GM12878 (cell line): ENCODE measurements at regions not wholly inside any gene's neighbourhood (a gene's known extent, or its start where the extent isn't known, plus 50 kb on each side); places are given as distances from the start of the nearest gene placed in this dataset.

ENCODE experiments used
- ATAC-seq: fragments of 200-7000 bp; cut with Tn5 transposase; 3 replicates; pipeline ENCODE4 v1.9.1; 2020; ENCODE audit warnings: mild to moderate bottlenecking, moderate library complexity
- BruUV-seq: library from RNA; stranded (reverse); fragments of 400-500 nt; replicated peaks from 2 replicates; lab custom pipeline; 2021; lab: Mats Ljungman, UMichigan
- CTCF ChIA-PET: fragments of 300-600 bp; sonication (Branson Sonifier 250); formaldehyde crosslinking; extraction: SDS; loops from one replicate; lab custom pipeline; 2021; ENCODE audit warnings: inconsistent platforms; lab: Yijun Ruan, JAX
- POLR2A ChIA-PET: fragments of 350-600 bp; formaldehyde crosslinking; extraction: SDS; loops from one replicate; lab custom pipeline; 2021; ENCODE audit warnings: inconsistent platforms; lab: Charles Lee
- RAD21 ChIA-PET: fragments of 300-600 bp; sonication (Branson Sonifier 250); formaldehyde crosslinking; loops from one replicate; lab custom pipeline; 2023; ENCODE audit warnings: antibody characterized with exemption; ENCODE audit not compliant: unreplicated experiment; lab: Charles Lee
- SMC1A ChIA-PET: fragments of 300-600 bp; sonication (Branson Sonifier 250); formaldehyde crosslinking; loops from one replicate; lab custom pipeline; 2023; ENCODE audit not compliant: unreplicated experiment, uncharacterized antibody; lab: Charles Lee
- DNase-seq: peaks from one replicate; pipeline ENCODE4 v3.0.0-alpha.2; 2011; ENCODE audit warnings: low read depth, low spot score
- FAIRE-seq: peaks from 3 replicates; lab custom pipeline; 2011; peaks lifted over from hg19 to GRCh38; lab: Jason Lieb, UNC
- H2AFZ ChIP-seq: 2 replicates; pipeline ENCODE4 v1.6.0; 2011; ENCODE audit warnings: low read depth, low read length, control low read depth; ENCODE audit not compliant: control insufficient read depth
- H3K27ac ChIP-seq: 2 replicates; pipeline ENCODE4 v1.5.1; 2011; ENCODE audit warnings: control low read depth; ENCODE audit not compliant: control insufficient read depth, insufficient read depth
- H3K27me3 ChIP-seq, 2 experiments: replicated peaks in 1 of 2; 2 replicates each; pipeline versions ENCODE4 v1.6.0 to v1.6.1; 2011; ENCODE audit warnings: low read length in 1 of 2; ENCODE audit not compliant: control insufficient read depth in 2 of 2, insufficient read depth in 2 of 2
- H3K36me3 ChIP-seq, 2 experiments: 2 replicates each; pipeline ENCODE4 v1.5.1; 2011; ENCODE audit warnings: low read length in 1 of 2; ENCODE audit not compliant: control insufficient read depth in 2 of 2, insufficient read depth in 2 of 2
- H3K4me1 ChIP-seq: 2 replicates; pipeline ENCODE4 v1.6.1; 2011; ENCODE audit warnings: mild to moderate bottlenecking, low read length, moderate library complexity, mixed read lengths; ENCODE audit not compliant: control insufficient read depth, insufficient read depth
- H3K4me2 ChIP-seq: 2 replicates; pipeline ENCODE4 v1.6.0; 2011; ENCODE audit warnings: control low read depth; ENCODE audit not compliant: control insufficient read depth, insufficient read depth
- H3K4me3 ChIP-seq: fragments of 200-600 bp; sonication (generic); 2 replicates; pipeline ENCODE4 v1.5.1; 2016
- H3K79me2 ChIP-seq: 2 replicates; pipeline ENCODE4 v1.6.0; 2011; ENCODE audit warnings: low read length; ENCODE audit not compliant: control insufficient read depth, insufficient read depth
- H3K9ac ChIP-seq: 2 replicates; pipeline ENCODE4 v1.8.0; 2011; ENCODE audit warnings: low read length, control low read depth, mixed read lengths; ENCODE audit not compliant: control insufficient read depth, insufficient read depth
- H3K9me3 ChIP-seq: replicated peaks from 3 replicates; pipeline ENCODE4 v1.5.1; 2011; ENCODE audit warnings: mild to moderate bottlenecking, low read length; ENCODE audit not compliant: control insufficient read depth, insufficient read depth
- H4K20me1 ChIP-seq: 2 replicates; pipeline ENCODE4 v1.6.0; 2011; ENCODE audit not compliant: control insufficient read depth, insufficient read depth
- ATF3 ChIP-seq: IDR thresholded peaks from 2 replicates; pipeline ENCODE4 v1.6.1; 2011; ENCODE audit warnings: low read depth, mild to moderate bottlenecking, low read length, moderate library complexity, borderline replicate concordance; ENCODE audit errors: extremely low read depth
- E2F8 ChIP-seq: fragments of 450-650 bp; IDR thresholded peaks from 2 replicates; pipeline ENCODE4 v1.6.1; 2018; ENCODE audit warnings: mild to moderate bottlenecking, low read depth, moderate library complexity; ENCODE audit not compliant: partially characterized antibody
- JUNB ChIP-seq: IDR thresholded peaks from 2 replicates; pipeline ENCODE4 v1.6.1; 2016; ENCODE audit warnings: antibody characterized with exemption, mild to moderate bottlenecking
- NFIC ChIP-seq: IDR thresholded peaks from 2 replicates; pipeline ENCODE4 v1.6.1; 2012; ENCODE audit warnings: low read depth, mild to moderate bottlenecking, inconsistent platforms, low read length, moderate library complexity
- RELA ChIP-seq: fragments of 450-650 bp; IDR thresholded peaks from 2 replicates; pipeline ENCODE4 v1.8.0; 2014; ENCODE audit warnings: borderline replicate concordance; ENCODE audit not compliant: partially characterized antibody
- SP1 ChIP-seq: IDR thresholded peaks from one replicate; pipeline ENCODE4 v1.6.1; 2011; ENCODE audit warnings: low read depth, low read length
- STAT3 ChIP-seq: IDR thresholded peaks from 2 replicates; pipeline ENCODE4 v1.6.1; 2011; ENCODE audit warnings: low read depth, low read length, improper control_type of control experiment
- YY1 ChIP-seq: IDR thresholded peaks from 2 replicates; pipeline ENCODE4 v1.6.1; 2011; ENCODE audit warnings: low read depth, mild to moderate bottlenecking, low read length
- WGBS: methylation state at CpG from one replicate; pipeline ENCODE4 v1.1.6; 2016; ENCODE audit warnings: low lambda C conversion rate; ENCODE audit not compliant: insufficient replicate concordance, insufficient coverage; ENCODE audit errors: missing lambda C conversion rate; 5-methylcytosine and 5-hydroxymethylcytosine counted together
- in situ Hi-C: fragments of 300-500 bp; cut with MboI; formaldehyde crosslinking; loops from 9 replicates; pipeline ENCODE4 v1.14.3; 2018; ENCODE audit warnings: mixed read lengths
- intact Hi-C: fragments of 100-400 bp; cut with micrococcal nuclease; formaldehyde crosslinking; loops from one replicate; pipeline ENCODE4 v1.14.2; 2022; ENCODE audit not compliant: unreplicated experiment

GRCh38 chr3:106331636-106332035, 462.8 kb upstream of the CBLB start (continued):
- TF ChIP-seq ATF3, result no peak

- WGBS, result 100% methylated on average over 1 of the region's 1 CpG
These were observed 463.3 kb upstream of the CBLB start for GRCh38 chr3:106332129-106332528.

More at GRCh38 chr3:106332129-106332528, 463.3 kb upstream of the CBLB start:
- Histone ChIP-seq H3K4me3 (no peak overlapping the region), H2AFZ (no peak overlapping the region; the same call in 1 of the 2 replicates), H3K79me2 (no peaks in the 10 kb centered on the region), H3K9me3 (no peaks in the 10 kb centered on the region; the same call in 1 of the 3 replicates), H4K20me1 (no peaks in the 10 kb centered on the region), H3K27ac (no peak overlapping the region), H3K4me1 (peaks cover 20% of the 10 kb centered on the region), H3K9ac (no peak overlapping the region; the same call in 1 of the 2 replicates), H3K36me3 (no peaks in the 10 kb centered on the region), H3K27me3 (no peaks in the 10 kb centered on the region), H3K4me2 (no peak overlapping the region)
- FAIRE-seq, result no peak
- peak; percentile 46 for ATAC-seq
- ChIA-PET CTCF (interaction anchor here (1.5 kb wide), 1 partner anchor 75 kb away, joined by 4 read pairs; no protein-coding TSS in a partner anchor), SMC1A (interaction anchor here (0.9 to 7.2 kb wide), 7 partner anchors 14 to 530 kb away, joined by 3 to 65 read pairs (median 5); no protein-coding TSS in a partner anchor), RAD21 (interaction anchor here (1.1 to 2.7 kb wide), 4 partner anchors 27 to 75 kb away, joined by 5 to 19 read pairs (median 12); no protein-coding TSS in a partner anchor), POLR2A (no interaction called here)
- in situ Hi-C loops, result no loop called here
- no peak for DNase-seq
- intact Hi-C loops, result loop anchor here (1.0 to 10.0 kb wide), 3 partner anchors 30 to 147 kb away; no protein-coding TSS in a partner anchor
- no peak for TF ChIP-seq STAT3
- no peak for TF ChIP-seq SP1
- TF ChIP-seq YY1, result no peak
- TF ChIP-seq JUNB, result peak; percentile 52
- TF ChIP-seq NFIC, result 0 out of 2 replicates have a peak, but pooled peaks have one; percentile 6
- no peak for TF ChIP-seq E2F8
- no peak for TF ChIP-seq RELA
- BruUV-seq, result no TSS peak
